ENCODE measurements at regions not wholly inside any gene's neighbourhood (a gene's known extent, or its start where the extent isn't known, plus 50 kb on each side); places are given as distances from the start of the nearest gene placed in this dataset.

- TF ChIP-seq POLR2AphosphoS5 (IDR thresholded peaks at IDR 0.05) (no peak), CTCF (IDR thresholded peaks at IDR 0.05) (no peak), POLR2A (IDR thresholded peaks at IDR 0.05) (no peak)
Observed at GRCh38 chr5:120382833-120383232, 81.3 kb upstream of the PRR16 start.
